HG03442 (cell line): ENCODE measurements at regions not wholly inside any gene's neighbourhood (a gene's known extent, or its start where the extent isn't known, plus 50 kb on each side); places are given as distances from the start of the nearest gene placed in this dataset.

Experiments
- ATAC-seq: cut with Tn5 transposase; IDR thresholded peaks from one replicate; pipeline ENCODE4 v1.9.1; 2021; ENCODE audit warnings: mild to moderate bottlenecking, moderate library complexity; ENCODE audit not compliant: unreplicated experiment

DNA sequence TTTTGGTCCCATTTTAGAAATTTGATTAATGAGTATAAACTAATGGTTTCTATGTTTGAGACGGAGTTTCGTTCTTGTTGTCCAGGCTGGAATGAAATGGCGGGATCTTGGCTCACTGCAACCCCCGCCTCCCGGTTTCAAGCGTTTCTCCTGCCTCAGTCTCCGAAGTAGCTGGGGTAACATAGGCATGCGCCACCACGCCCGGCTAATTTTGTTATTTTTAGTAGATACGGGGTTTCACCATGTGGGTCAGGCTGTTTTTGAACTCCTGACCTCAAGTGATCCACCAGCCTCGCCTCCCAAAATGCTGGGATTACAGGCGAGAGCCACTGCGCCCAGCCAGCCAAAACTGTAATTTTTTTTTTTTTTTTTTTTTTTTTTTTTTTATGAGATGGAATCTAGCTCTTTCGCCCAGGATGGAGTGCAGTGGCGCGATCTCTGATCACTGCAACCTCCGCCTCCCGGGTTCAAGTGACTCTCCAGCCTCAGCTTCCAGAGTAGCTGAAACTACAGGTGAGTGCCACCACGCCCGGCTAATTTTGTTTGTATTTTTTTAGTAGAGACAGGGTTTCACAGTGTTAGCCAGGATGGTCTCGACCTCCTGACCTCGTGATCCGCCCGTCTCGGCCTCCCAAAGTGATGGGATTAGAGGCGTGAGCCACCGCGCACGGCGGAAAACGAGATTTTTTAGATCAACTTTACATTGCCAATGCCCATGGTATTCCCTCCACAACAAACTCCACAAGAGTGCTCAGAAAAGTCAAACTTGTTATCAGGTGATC, 127.8 kb downstream of the HFE start:
- ATAC-seq, result no peak

DNA sequence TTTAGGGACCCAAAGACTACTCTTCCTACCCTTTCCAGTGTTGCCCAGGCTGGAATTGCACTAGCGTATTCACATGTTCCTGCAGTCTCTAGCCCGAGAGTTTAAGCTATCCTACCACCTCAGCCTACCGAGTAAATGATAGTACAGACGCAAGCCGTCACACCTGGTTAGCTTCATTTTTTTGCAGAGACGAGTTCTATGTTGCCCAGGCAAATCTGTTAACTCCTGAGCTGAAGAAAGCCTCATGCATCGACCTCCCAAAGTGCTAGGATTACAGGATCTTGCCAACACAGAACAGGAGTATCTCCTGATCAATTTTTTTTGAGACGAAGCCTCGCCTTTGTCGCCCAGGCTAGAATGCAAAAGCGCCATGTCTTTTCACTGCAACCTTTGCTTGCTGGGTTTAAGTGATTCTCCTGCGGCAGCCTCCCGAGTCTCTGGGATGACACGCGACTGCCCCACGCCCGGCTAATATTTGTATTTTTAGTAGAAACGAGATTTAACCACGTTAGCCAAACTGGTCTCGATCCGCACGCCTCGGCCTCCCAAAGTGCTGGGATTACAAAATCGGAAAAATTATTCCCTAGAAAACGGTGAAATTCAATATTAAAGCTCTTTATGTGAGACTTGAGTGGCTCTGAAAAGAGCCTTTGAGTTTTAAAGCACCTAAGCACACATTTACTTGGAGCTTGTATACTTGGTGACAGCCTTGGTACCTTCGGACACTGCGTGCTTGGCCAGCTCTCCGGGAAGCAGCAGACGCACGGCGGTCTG, 128.5 kb downstream of the HFE start:
- ATAC-seq, result peak; percentile 20

DNA sequence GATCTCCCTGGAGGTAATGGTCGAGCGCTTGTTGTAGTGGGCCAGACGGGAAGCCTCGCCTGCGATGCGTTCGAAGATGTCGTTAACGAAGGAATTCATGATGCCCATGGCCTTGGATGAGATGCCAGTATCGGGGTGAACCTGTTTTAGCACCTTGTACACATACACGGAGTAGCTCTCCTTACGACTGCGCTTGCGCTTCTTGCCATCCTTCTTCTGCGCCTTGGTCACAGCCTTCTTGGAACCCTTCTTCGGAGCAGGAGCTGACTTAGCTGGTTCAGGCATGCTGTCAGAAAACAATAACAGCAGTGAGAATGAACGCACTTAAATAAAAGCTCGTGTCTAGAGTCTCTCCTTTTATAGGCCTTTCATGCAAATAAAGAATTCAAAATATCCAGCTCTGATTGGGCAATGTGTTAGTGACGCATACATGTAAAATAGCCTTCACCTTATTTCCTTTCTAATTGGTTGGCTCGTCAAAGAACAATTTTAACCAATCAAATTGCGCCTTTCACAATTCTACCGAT, 129.2 kb downstream of the HFE start:
- ATAC-seq, result peak; percentile 73

GRCh38 chr6:26216886-26217713, 129.9 kb downstream of the HFE start:
- no peak for ATAC-seq

- ATAC-seq, result no peak
Observed at GRCh38 chr6:26217714-26218075, 130.5 kb downstream of the HFE start.

- no peak for ATAC-seq
Observed at GRCh38 chr6:26218824-26219223, 131.6 kb downstream of the HFE start.

- ATAC-seq, result no peak
Observed at GRCh38 chr6:26220145-26220970, 133.1 kb downstream of the HFE start.

DNA sequence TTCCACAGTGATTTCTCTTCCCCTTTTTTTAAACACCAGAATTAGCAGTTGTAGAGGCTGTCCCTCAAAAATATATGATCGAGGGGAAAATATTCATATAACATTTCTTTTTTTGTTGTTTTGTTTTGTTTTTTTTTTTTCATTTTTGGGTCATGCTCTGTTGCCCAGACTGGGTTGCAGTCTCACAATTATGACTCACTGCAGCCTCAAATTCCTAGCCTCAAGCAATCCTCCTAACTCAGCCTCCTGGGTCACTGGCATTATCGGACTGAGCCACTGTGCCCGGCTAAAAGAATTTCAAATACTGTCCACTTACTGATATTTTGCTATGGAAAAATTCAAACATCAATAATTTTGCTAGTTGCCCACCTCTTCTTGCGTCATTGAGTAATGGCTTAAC, 134.0 kb downstream of the HFE start:
- ATAC-seq, result no peak

- ATAC-seq, result no peak
Observed at GRCh38 chr6:26222571-26222970, 135.3 kb downstream of the HFE start.

DNA sequence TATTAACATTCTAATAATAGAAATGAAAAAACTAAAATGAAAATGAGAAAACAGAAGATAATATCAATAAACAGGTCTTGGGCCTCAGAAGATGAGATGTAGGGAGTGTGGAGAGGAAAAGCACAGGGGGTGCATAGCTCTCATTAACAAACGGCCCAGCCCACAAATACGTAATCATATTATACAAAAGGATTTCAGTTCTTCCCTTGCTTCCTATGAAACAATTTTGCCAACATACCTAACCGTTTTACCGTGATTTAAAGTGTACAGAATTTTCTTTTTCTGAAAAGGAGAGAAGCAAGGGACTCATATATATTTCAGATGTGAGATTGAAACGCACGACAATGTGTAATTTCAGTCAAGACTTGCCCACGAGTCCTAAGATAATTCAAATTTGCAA, 136.0 kb downstream of the HFE start:
- no peak for ATAC-seq

GRCh38 chr6:26223650-26224546, 136.7 kb downstream of the HFE start:
- ATAC-seq, result peak; percentile 62

DNA sequence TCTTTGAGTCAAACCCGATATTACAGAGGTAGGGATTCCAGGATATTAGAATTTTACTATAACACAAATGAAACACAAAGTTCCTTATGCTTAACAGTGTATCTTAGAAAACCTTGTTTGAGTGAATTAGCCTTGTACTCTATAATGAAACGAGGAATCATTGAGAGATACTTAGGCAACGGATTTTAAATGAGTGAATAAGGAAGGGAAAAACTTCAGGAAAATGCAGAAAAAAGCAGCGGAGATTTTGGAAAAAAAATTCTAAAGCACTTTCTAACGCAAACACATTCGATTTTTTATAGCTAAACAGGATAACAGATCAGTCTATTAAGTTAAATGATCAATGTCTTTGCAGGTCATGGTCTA, 137.3 kb downstream of the HFE start:
- no peak for ATAC-seq

DNA sequence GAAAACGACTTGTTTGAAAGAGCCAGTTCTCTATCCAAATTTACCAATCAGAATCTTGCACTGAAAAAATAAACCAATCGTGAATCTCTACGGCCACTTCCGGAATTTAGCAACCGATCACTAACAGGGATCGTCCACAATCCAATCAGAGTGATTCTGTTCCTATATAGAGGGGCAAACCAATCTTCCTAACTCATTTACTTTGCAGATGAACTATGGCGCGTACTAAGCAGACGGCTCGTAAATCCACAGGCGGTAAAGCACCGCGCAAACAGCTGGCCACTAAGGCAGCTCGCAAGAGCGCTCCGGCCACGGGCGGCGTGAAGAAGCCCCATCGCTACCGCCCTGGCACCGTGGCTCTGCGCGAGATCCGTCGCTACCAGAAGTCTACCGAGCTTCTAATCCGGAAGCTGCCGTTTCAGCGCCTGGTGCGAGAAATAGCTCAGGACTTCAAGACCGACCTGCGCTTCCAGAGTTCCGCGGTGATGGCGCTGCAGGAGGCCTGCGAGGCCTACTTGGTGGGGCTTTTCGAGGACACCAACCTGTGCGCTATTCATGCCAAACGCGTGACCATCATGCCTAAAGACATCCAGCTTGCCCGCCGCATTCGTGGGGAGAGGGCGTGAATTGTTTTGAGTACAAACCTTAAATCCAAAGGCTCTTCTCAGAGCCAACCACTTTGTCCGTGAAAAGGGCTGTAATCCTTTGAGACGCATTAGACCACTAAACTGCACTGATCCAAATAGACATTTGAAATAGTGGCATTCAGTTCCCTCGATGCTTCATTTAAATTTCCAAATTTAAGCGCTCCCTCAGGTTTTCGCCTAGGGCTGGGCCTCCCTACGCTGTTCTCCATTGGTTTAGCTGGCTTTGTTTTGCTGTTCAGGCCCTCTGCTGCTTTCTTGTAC, 138.0 kb downstream of the HFE start:
- no peak for ATAC-seq

DNA sequence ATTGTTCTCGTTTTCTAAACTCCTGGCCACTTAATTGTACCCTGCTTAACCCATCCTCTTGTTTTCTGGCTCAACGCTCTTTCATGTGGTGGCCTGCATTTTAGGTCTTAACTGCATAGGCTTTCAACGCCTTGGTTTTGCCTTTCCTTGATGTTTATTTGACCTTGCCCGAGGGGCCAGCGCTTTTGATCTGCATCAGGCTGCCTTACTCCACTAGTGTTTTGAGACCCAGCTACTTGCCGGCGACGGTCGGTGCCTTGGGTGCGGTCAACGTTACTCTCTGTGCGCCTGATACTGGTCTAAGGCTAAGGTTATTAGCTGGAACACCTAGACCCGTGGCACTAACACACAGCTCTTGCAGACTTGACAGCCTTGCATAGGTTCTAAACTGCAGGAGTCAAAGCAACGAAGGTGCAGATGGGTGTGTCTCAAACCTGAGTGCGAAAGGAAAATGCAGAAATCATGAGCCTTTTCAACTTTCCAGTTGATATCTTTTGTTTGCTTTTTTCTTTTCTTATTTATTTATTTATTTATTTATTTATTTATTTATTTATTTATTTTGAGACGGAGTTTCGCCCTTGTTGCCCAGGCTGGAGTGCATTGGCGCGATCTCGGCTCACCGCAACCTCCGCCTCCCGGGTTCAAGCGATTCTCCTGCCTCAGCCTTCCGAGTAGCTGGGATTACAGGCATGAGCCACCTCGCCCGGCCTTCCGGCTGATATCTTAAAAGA, 138.8 kb downstream of the HFE start:
- ATAC-seq, result no peak

DNA sequence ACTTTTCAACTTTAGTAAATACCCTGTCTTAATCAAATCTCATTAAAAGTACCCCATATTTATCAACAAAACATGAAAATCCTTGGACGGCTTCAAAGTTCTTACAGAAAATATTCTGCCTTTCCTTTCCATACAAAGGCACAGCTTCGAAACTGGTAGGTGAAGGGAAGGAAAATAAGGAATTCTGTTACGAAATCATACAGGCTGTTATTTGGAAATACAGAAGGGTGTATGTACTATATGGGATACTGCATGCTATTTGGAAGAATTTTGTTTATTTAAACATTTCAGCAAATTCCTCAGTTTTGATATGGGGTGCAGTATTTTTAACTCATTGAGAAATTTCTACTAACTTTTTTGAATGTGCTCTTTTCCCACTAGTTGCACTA, 138.4 kb upstream of the BTN3A2 start:
- no peak for ATAC-seq

GRCh38 chr6:26230351-26230750, 134.6 kb upstream of the BTN3A2 start:
- no peak for ATAC-seq

- no peak for ATAC-seq
Observed at GRCh38 chr6:26231006-26231587, 133.9 kb upstream of the BTN3A2 start.
